Activated CD8-positive, alpha-beta T cell treated with anti-CD3 and anti-CD28 coated beads for 36 hours (primary cell): ENCODE measurements at regions not wholly inside any gene's neighbourhood (a gene's known extent, or its start where the extent isn't known, plus 50 kb on each side); places are given as distances from the start of the nearest gene placed in this dataset.

Source experiments
- ATAC-seq: fragments of 200-7000 bp; cut with Tn5 transposase; one replicate; pipeline ENCODE4 v1.10.0; 2021; ENCODE audit warnings: mild to moderate bottlenecking, moderate library complexity
- CTCF ChIA-PET: fragments of 350-600 bp; sonication (Branson Sonifier 250); formaldehyde crosslinking; loops from one replicate; lab custom pipeline; 2021; ENCODE audit warnings: antibody characterized with exemption; lab: Charles Lee
- POLR2A ChIA-PET: fragments of 350-600 bp; sonication (Branson Sonifier 250); formaldehyde crosslinking; loops from one replicate; lab custom pipeline; 2021; ENCODE audit warnings: antibody characterized with exemption; lab: Charles Lee
- DNase-seq: peaks from one replicate; pipeline ENCODE4 v3.0.0-alpha.2; 2020
- H3K27ac Mint-ChIP-seq: one replicate; pipeline ENCODE4 v1.8.0; 2021; ENCODE audit warnings: mild to moderate bottlenecking, mixed read lengths
- H3K27me3 Mint-ChIP-seq: one replicate; pipeline ENCODE4 v1.8.0; 2021; ENCODE audit warnings: mixed read lengths
- H3K36me3 Mint-ChIP-seq: one replicate; pipeline ENCODE4 v1.8.0; 2021; ENCODE audit warnings: low read depth, mixed read lengths
- H3K4me1 Mint-ChIP-seq: one replicate; pipeline ENCODE4 v1.8.0; 2021; ENCODE audit warnings: low read depth, mixed read lengths
- H3K4me3 Mint-ChIP-seq: one replicate; pipeline ENCODE4 v1.8.0; 2021; ENCODE audit warnings: mild to moderate bottlenecking, moderate library complexity, mixed read lengths
- H3K9me3 Mint-ChIP-seq: one replicate; pipeline ENCODE4 v1.8.0; 2021; ENCODE audit warnings: mixed read lengths
- CTCF ChIP-seq: fragments of 200-600 bp; IDR thresholded peaks from one replicate; pipeline ENCODE4 v1.8.0; 2022; ENCODE audit warnings: antibody characterized with exemption, mild to moderate bottlenecking
- intact Hi-C: fragments of 100-400 bp; cut with micrococcal nuclease; formaldehyde crosslinking; loops from one replicate; pipeline ENCODE4 v1.10.0; 2022

- no peak overlapping the region for H3K4me3 Mint-ChIP-seq
- no peak for TF ChIP-seq CTCF
- no peaks in the 10 kb centered on the region for H3K27me3 Mint-ChIP-seq
- ATAC-seq (no peak), DNase-seq (no peak)
- H3K9me3 Mint-ChIP-seq = peaks cover 8% of the 10 kb centered on the region
- H3K4me1 Mint-ChIP-seq = no peaks in the 10 kb centered on the region
- no peaks in the 10 kb centered on the region for H3K36me3 Mint-ChIP-seq
- no peak overlapping the region for H3K27ac Mint-ChIP-seq
- ChIA-PET POLR2A (no interaction called here), CTCF (no interaction called here)
- intact Hi-C loops = no loop called here
Observed at GRCh38 chr5:52107210-52107905, 680.4 kb upstream of the ITGA1 start.

- no peak overlapping the region for H3K27ac Mint-ChIP-seq
- no peak overlapping the region for H3K4me3 Mint-ChIP-seq
- intact Hi-C loops = no loop called here
- DNase-seq = no peak
- H3K9me3 Mint-ChIP-seq = peaks cover 4% of the 10 kb centered on the region
- H3K4me1 Mint-ChIP-seq = no peaks in the 10 kb centered on the region
- POLR2A ChIA-PET = no interaction called here
- no peak for ATAC-seq
- CTCF ChIA-PET = no interaction called here
- no peaks in the 10 kb centered on the region for H3K27me3 Mint-ChIP-seq
- TF ChIP-seq CTCF = no peak
- no peaks in the 10 kb centered on the region for H3K36me3 Mint-ChIP-seq
Observed at GRCh38 chr5:52119768-52120167, 667.9 kb upstream of the ITGA1 start.

GRCh38 chr5:52132053-52132452 is 655.7 kb upstream of the ITGA1 start:
- DNase-seq = no peak
- ChIA-PET CTCF (no interaction called here), POLR2A (no interaction called here)
- ATAC-seq = no peak
- intact Hi-C loops = no loop called here
- Mint-ChIP-seq H3K9me3 (peaks cover 3% of the 10 kb centered on the region), H3K4me1 (no peaks in the 10 kb centered on the region), H3K36me3 (no peaks in the 10 kb centered on the region), H3K27ac (no peak overlapping the region), H3K27me3 (no peaks in the 10 kb centered on the region), H3K4me3 (no peak overlapping the region)
- no peak for TF ChIP-seq CTCF

GRCh38 chr5:52134013-52134650 is 653.6 kb upstream of the ITGA1 start:
- DNase-seq (no peak), ATAC-seq (no peak)
- Mint-ChIP-seq H3K36me3 (no peaks in the 10 kb centered on the region), H3K4me3 (no peak overlapping the region), H3K4me1 (no peaks in the 10 kb centered on the region), H3K9me3 (peaks cover 3% of the 10 kb centered on the region), H3K27ac (no peak overlapping the region), H3K27me3 (no peaks in the 10 kb centered on the region)
- intact Hi-C loops = no loop called here
- no peak for TF ChIP-seq CTCF
- ChIA-PET CTCF (no interaction called here), POLR2A (no interaction called here)

- peaks cover 3% of the 10 kb centered on the region for H3K9me3 Mint-ChIP-seq
- no peaks in the 10 kb centered on the region for H3K36me3 Mint-ChIP-seq
- no peak overlapping the region for H3K27ac Mint-ChIP-seq
- no peak overlapping the region for H3K4me3 Mint-ChIP-seq
- DNase-seq (no peak), ATAC-seq (no peak)
- no peaks in the 10 kb centered on the region for H3K4me1 Mint-ChIP-seq
- POLR2A ChIA-PET = no interaction called here
- no peak for TF ChIP-seq CTCF
- intact Hi-C loops = no loop called here
- CTCF ChIA-PET = no interaction called here
- no peaks in the 10 kb centered on the region for H3K27me3 Mint-ChIP-seq
Observed at GRCh38 chr5:52139888-52140615, 647.7 kb upstream of the ITGA1 start.
